OCI-LY3 (cell line): ENCODE measurements at regions not wholly inside any gene's neighbourhood (a gene's known extent, or its start where the extent isn't known, plus 50 kb on each side); places are given as distances from the start of the nearest gene placed in this dataset.

ENCODE experiments used
- H2AFZ ChIP-seq: fragments of 200-600, 300-600 bp; shearing (Covaris generic); 2 replicates; pipeline ENCODE4 v1.6.0; 2014; ENCODE audit warnings: antibody characterized with exemption, low read depth, low read length
- H3K27ac ChIP-seq: fragments of 200-600, 300-600 bp; sonication (generic); 2 replicates; pipeline ENCODE4 v1.5.1; 2014; ENCODE audit warnings: mild to moderate bottlenecking, low read length, moderate library complexity, mixed read lengths
- H3K27me3 ChIP-seq: fragments of 200-600, 300-600 bp; sonication (generic); 2 replicates; pipeline ENCODE4 v1.6.1; 2014; ENCODE audit warnings: low read depth, low read length, mixed read lengths
- H3K36me3 ChIP-seq: fragments of 200-600, 300-600 bp; sonication (generic); replicated peaks from 2 replicates; pipeline ENCODE3; 2014; ENCODE audit warnings: low read depth, low read length, mixed read lengths
- H3K4me1 ChIP-seq: fragments of 300-600, 200-600 bp; sonication (generic); 2 replicates; pipeline ENCODE4 v1.6.1; 2014; ENCODE audit warnings: low read length, mixed read lengths
- H3K4me2 ChIP-seq: fragments of 200-600, 300-600 bp; sonication (generic); 2 replicates; pipeline ENCODE4 v1.6.1; 2014; ENCODE audit warnings: low read length, mixed read lengths
- H3K4me3 ChIP-seq: fragments of 300-600, 200-600 bp; sonication (generic); 2 replicates; pipeline ENCODE4 v1.5.1; 2014; ENCODE audit warnings: antibody characterized with exemption, mild to moderate bottlenecking, low read length, moderate library complexity
- H3K79me2 ChIP-seq: fragments of 300-600, 200-600 bp; shearing (Covaris generic); 2 replicates; pipeline ENCODE4 v1.6.1; 2014; ENCODE audit warnings: mild to moderate bottlenecking, low read length, mixed read lengths
- H3K9ac ChIP-seq: fragments of 300-600, 200-600 bp; shearing (Covaris generic); 2 replicates; pipeline ENCODE4 v1.6.0; 2014; ENCODE audit warnings: mild to moderate bottlenecking, low read length, moderate library complexity
- H3K9me3 ChIP-seq: fragments of 200-600, 300-600 bp; shearing (Covaris generic); 2 replicates; pipeline ENCODE4 v1.6.1; 2014; ENCODE audit warnings: low read length, mixed read lengths; ENCODE audit not compliant: insufficient read depth
- H4K20me1 ChIP-seq: fragments of 200-600, 300-600 bp; sonication (generic); 2 replicates; pipeline ENCODE4 v1.6.1; 2016; ENCODE audit warnings: low read length, mixed read lengths; ENCODE audit not compliant: insufficient read depth
- CTCF ChIP-seq: fragments of 200-600, 300-600 bp; sonication (generic); IDR thresholded peaks from 2 replicates; pipeline ENCODE4 v1.5.1; 2014; ENCODE audit warnings: antibody characterized with exemption, low read length, low read depth
- EZH2phosphoT487 ChIP-seq: fragments of 200-600 bp; shearing (Covaris generic); IDR thresholded peaks from 2 replicates; pipeline ENCODE4 v1.6.1; 2018; ENCODE audit warnings: antibody characterized with exemption, mixed run types, low read depth

- H2AFZ ChIP-seq: no peak overlapping the region
- no peaks in the 10 kb centered on the region for H3K4me1 ChIP-seq
- H3K9me3 ChIP-seq: no peaks in the 10 kb centered on the region
- no peak overlapping the region for H3K27ac ChIP-seq
- H3K9ac ChIP-seq: no peak overlapping the region
- H3K36me3 ChIP-seq: no peaks in the 10 kb centered on the region
- no peaks in the 10 kb centered on the region for H4K20me1 ChIP-seq
- H3K27me3 ChIP-seq: no peaks in the 10 kb centered on the region
- no peaks in the 10 kb centered on the region for H3K79me2 ChIP-seq
- no peak overlapping the region for H3K4me2 ChIP-seq
- H3K4me3 ChIP-seq: no peak overlapping the region
- TF ChIP-seq EZH2phosphoT487 (no peak), CTCF (no peak)
Observed at GRCh38 chr10:29794776-29795611, 160.2 kb upstream of the SVIL start.

DNA sequence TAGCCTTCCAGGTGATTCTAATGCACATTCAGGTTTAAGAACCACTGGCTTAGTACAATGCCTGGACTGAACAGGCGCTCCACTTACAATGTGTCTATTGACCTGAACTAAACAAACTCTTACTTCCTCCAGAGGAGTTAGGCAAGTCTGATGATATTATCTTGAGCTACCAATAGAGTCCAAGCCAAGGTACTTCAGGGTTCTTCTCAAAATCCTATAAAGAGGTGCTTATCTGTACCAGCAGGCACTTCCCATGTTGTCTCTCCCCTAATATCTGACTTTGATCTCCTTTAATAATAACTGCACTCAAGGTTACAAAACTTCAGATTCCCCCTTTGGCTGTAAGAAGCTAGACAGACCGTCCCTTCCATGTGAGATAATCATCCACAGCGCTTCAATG lies 157.0 kb upstream of the SVIL start:
- Histone ChIP-seq H3K79me2 (no peaks in the 10 kb centered on the region), H3K9ac (no peak overlapping the region), H3K9me3 (no peaks in the 10 kb centered on the region), H3K4me3 (no peak overlapping the region), H3K36me3 (no peaks in the 10 kb centered on the region), H4K20me1 (no peaks in the 10 kb centered on the region), H3K27ac (no peak overlapping the region), H3K4me1 (no peaks in the 10 kb centered on the region), H2AFZ (no peak overlapping the region), H3K4me2 (no peak overlapping the region), H3K27me3 (no peaks in the 10 kb centered on the region)
- TF ChIP-seq EZH2phosphoT487: no peak

DNA sequence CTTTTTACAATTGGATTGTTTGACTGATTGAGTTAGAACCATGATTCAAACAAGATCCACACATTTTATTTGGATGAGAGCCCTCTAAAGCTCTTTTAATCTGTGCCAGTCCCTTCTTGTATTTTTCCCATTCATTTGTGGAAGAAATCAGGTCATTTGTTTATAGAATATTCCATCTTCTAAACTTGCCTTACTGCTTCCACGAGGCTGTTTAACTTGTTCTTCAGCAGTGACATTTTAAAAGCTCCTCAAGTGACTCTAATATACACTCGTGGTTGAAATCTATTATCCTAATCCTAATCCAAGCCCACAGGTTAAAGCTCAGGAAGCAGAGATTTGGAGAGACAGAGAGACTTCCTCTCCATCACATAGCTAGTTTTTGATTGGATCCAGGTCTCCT lies 155.4 kb upstream of the SVIL start:
- Histone ChIP-seq H4K20me1 (no peaks in the 10 kb centered on the region), H3K9ac (no peak overlapping the region), H3K4me3 (no peak overlapping the region), H3K36me3 (no peaks in the 10 kb centered on the region), H3K4me1 (no peaks in the 10 kb centered on the region), H2AFZ (no peak overlapping the region), H3K27me3 (no peaks in the 10 kb centered on the region), H3K79me2 (no peaks in the 10 kb centered on the region), H3K4me2 (no peak overlapping the region), H3K9me3 (no peaks in the 10 kb centered on the region), H3K27ac (no peak overlapping the region)
- no peak for TF ChIP-seq EZH2phosphoT487
- no peak for TF ChIP-seq CTCF

GRCh38 chr10:29788113-29788512 lies 153.3 kb upstream of the SVIL start:
- no peak overlapping the region for H2AFZ ChIP-seq
- no peaks in the 10 kb centered on the region for H3K4me1 ChIP-seq
- H3K27ac ChIP-seq: no peak overlapping the region
- no peaks in the 10 kb centered on the region for H3K27me3 ChIP-seq
- no peak overlapping the region for H3K9ac ChIP-seq
- no peaks in the 10 kb centered on the region for H3K9me3 ChIP-seq
- H4K20me1 ChIP-seq: no peaks in the 10 kb centered on the region
- TF ChIP-seq EZH2phosphoT487: no peak
- no peak for TF ChIP-seq CTCF
- no peak overlapping the region for H3K4me2 ChIP-seq
- no peaks in the 10 kb centered on the region for H3K79me2 ChIP-seq
- H3K4me3 ChIP-seq: no peak overlapping the region
- no peaks in the 10 kb centered on the region for H3K36me3 ChIP-seq
